Mucosa of rectum (tissue), 2 donors: ENCODE measurements at regions not wholly inside any gene's neighbourhood (a gene's known extent, or its start where the extent isn't known, plus 50 kb on each side); places are given as distances from the start of the nearest gene placed in this dataset.
A peak's percentile ranks its signal among the peaks of the same experiment; 100 is the strongest.

Experiments
- H3K27ac ChIP-seq, 2 donors: one replicate each; pipeline ENCODE4 v1.7.0; 2013; ENCODE audit warnings: inconsistent platforms in 2 of 2, low read depth in 2 of 2, low read length in 2 of 2
- H3K27me3 ChIP-seq, 2 donors: one replicate each; pipeline ENCODE4 v1.7.0; 2013; ENCODE audit warnings: low read length in 2 of 2; ENCODE audit not compliant: control insufficient read depth in 2 of 2, insufficient read depth in 2 of 2
- H3K36me3 ChIP-seq, 2 donors: one replicate each; pipeline ENCODE4 v1.7.0; 2013; ENCODE audit warnings: low read length in 2 of 2; ENCODE audit not compliant: control insufficient read depth in 2 of 2, insufficient read depth in 2 of 2
- H3K4me1 ChIP-seq, 2 donors: one replicate each; pipeline ENCODE4 v1.7.0; 2013; ENCODE audit warnings: low read length in 2 of 2, mild to moderate bottlenecking in 1 of 2; ENCODE audit not compliant: control insufficient read depth in 2 of 2, insufficient read depth in 2 of 2
- H3K4me3 ChIP-seq, 2 donors: one replicate each; pipeline ENCODE4 v1.7.0; 2013; ENCODE audit warnings: low read length in 2 of 2
- H3K9ac ChIP-seq, 2 donors: one replicate each; pipeline ENCODE4 v1.7.0; 2013; ENCODE audit warnings: low read length in 2 of 2, low read depth in 1 of 2, mild to moderate bottlenecking in 1 of 2
- H3K9me3 ChIP-seq, 2 donors: one replicate each; pipeline ENCODE4 v1.7.0; 2013; ENCODE audit warnings: low read length in 2 of 2; ENCODE audit not compliant: control insufficient read depth in 2 of 2
- donor health status: healthy.
- donor health status: Normal muscosa, but diverticular disease.

DNA sequence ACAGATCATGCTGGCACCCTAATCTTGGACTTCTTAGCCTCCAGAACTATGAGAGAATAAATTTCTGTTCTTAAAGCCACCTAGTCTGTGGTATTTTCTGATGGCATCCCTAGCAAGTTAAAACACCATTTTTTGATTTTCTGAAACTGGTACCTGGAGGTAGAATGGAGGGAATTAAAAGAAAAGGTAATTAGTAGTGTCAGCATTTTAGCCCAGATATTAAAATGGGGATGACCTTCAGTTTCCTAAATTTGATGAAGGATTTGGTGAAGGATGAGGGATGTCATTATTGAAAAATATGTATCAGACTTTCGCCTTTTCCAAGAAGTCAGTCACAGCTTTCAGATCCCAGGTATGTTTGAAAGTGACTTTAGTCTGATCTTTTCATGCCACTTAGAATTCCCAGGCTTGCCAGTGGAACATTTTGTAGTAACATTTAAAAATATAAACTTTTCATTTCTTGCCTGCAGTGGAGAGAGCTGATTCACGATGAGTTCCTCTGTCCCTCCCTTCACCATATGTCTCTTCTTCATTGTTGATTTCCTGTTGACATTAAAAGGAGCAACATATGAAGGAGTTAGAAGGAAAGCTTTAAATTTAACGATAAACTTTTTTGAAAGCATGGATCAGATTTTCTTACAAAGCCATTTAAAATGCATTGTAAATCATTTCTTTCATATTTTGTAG is 169.4 kb downstream of the SLIT2 start:
- Histone ChIP-seq H3K4me1 (no peaks in the 10 kb centered on the region), H3K27ac (no peak overlapping the region), H3K9me3 (no peaks in the 10 kb centered on the region), H3K36me3 (no peaks in the 10 kb centered on the region), H3K9ac (no peak overlapping the region), H3K27me3 (no peaks in the 10 kb centered on the region), H3K4me3 (no peak overlapping the region)

DNA sequence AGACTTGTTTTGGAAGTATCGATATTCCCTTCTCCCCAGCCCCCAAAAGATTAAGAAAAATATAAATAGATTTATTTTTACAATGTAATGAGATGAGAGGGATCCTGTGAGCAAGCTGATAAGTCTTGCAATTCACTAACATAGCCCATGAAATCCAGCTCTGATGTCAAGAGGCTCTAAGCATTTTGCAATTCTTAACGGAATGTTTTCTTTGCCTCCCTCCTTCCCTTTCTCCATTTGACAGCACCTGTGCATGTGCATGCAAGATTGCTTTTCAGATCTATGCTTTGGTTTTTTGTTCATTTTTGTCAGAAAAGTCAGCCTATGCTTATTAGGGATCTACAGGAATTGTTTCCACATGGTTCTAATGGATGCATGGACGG is 169.9 kb downstream of the SLIT2 start:
- H3K4me1 ChIP-seq = no peaks in the 10 kb centered on the region
- H3K27me3 ChIP-seq = no peaks in the 10 kb centered on the region
- H3K27ac ChIP-seq = no peak overlapping the region
- H3K36me3 ChIP-seq = no peaks in the 10 kb centered on the region
- H3K9me3 ChIP-seq = no peaks in the 10 kb centered on the region
- H3K4me3 ChIP-seq = no peak overlapping the region
- no peak overlapping the region for H3K9ac ChIP-seq

GRCh38 chr4:20422398-20422797 is 170.7 kb downstream of the SLIT2 start:
- Histone ChIP-seq H3K36me3 (no peaks in the 10 kb centered on the region), H3K27me3 (no peaks in the 10 kb centered on the region), H3K4me1 (no peaks in the 10 kb centered on the region), H3K9ac (no peak overlapping the region), H3K27ac (no peak overlapping the region), H3K9me3 (no peaks in the 10 kb centered on the region), H3K4me3 (no peak overlapping the region)

- H3K36me3 ChIP-seq = no peaks in the 10 kb centered on the region
- no peaks in the 10 kb centered on the region for H3K4me1 ChIP-seq
- H3K9ac ChIP-seq = no peak overlapping the region
- H3K4me3 ChIP-seq = no peak overlapping the region
- H3K27me3 ChIP-seq = no peaks in the 10 kb centered on the region
- H3K9me3 ChIP-seq = no peaks in the 10 kb centered on the region
- no peak overlapping the region for H3K27ac ChIP-seq
Observed at GRCh38 chr4:20423420-20423819, 171.7 kb downstream of the SLIT2 start.

DNA sequence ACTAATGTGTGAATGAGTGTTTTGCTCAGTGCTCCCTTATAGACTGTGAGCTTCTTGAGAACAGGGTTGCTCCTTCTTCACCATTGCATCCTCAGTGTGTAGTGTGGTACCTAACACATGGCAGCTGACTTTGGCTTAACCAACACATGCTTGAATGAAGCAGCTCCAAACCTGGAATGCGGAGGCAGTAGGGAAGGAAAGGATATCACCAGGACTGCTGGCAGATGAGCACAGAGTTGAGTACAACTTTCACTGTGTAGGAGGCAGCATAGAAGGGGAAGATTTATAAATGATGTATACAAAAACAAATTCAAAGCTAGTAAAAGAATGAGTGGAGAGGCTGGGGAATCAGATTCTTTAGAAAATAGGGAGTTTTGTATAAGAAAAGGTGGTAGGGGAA is 174.3 kb downstream of the SLIT2 start:
- H3K9me3 ChIP-seq = no peaks in the 10 kb centered on the region

DNA sequence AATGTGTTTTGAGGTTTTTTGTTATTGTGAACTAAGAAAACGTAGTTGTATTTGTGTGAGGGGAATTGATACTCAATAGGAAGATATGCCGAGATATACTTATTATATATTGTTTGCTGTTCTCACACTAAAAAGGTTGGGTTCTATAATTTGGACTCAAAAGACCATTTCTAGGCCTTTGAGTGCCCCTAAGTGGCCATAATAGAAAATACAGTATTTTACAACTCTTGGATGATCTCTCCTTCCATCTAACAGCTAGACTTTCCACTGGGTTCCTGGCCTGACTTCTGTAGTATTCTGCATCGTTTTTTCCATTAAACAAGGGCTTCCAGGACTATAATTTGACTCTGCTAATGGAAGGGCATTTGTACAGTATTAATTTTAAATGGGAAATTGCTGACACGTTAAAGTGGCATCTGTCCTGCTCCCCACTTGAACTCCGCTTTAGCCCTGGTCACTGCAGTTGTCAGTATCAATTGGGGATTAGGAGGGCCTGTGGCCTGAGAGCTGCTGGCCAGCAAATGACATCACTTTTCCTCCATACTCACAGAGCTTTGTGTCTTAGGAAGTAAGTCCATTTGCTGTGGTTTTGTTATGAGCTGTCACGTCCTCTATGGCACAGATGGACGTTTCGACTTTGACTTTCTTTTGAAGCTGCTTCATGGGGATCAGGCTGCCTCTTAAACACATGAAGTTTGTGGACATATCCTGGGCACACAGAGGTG is 176.9 kb downstream of the SLIT2 start:
- Histone ChIP-seq H3K4me1 (peaks cover 0 to 2% of the 10 kb centered on the region in 2 donors), H3K9me3 (no peaks in the 10 kb centered on the region), H3K9ac (no peak overlapping the region), H3K27me3 (no peaks in the 10 kb centered on the region), H3K36me3 (no peaks in the 10 kb centered on the region), H3K4me3 (no peak overlapping the region), H3K27ac (no peak overlapping the region)

More for the DNA sequence above, 174.3 kb downstream of the SLIT2 start:
- Histone ChIP-seq H3K9ac (no peak overlapping the region), H3K27me3 (no peaks in the 10 kb centered on the region), H3K4me3 (no peak overlapping the region), H3K4me1 (peaks cover 0 to 2% of the 10 kb centered on the region in 2 donors), H3K36me3 (no peaks in the 10 kb centered on the region), H3K27ac (no peak overlapping the region)

- H3K9ac ChIP-seq = no peak overlapping the region
- no peaks in the 10 kb centered on the region for H3K9me3 ChIP-seq
- H3K4me3 ChIP-seq = no peak overlapping the region
- peak overlapping the region in 1 of 2 donors; percentile 13 for H3K27ac ChIP-seq
- H3K4me1 ChIP-seq = peaks cover 0 to 2% of the 10 kb centered on the region in 2 donors
- no peaks in the 10 kb centered on the region for H3K36me3 ChIP-seq
- H3K27me3 ChIP-seq = no peaks in the 10 kb centered on the region
Observed at GRCh38 chr4:20430259-20430941, 178.7 kb downstream of the SLIT2 start.

DNA sequence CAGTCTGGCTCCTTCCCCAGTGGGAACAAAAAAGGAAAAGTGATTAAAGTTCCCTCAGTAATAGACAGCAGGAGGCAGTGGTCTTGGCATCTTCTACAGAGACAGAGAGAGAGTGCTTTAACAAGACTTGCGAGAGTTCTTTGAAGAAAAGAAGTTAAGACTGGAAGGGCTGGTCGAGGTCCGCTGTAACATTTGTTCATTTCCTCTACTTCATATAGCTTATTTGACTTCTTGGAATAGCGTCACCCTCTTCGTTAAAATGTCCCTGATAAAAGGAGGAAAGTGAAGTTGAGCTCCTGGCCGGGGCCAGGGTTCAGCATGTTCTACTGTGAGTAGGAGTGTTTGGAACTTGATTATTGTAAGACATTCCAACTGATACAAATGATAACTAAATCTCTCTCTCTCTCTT is 179.8 kb downstream of the SLIT2 start:
- Histone ChIP-seq H3K9ac (no peak overlapping the region), H3K27me3 (no peaks in the 10 kb centered on the region), H3K4me3 (no peak overlapping the region), H3K36me3 (no peaks in the 10 kb centered on the region), H3K4me1 (peaks cover 0 to 2% of the 10 kb centered on the region in 2 donors), H3K9me3 (no peaks in the 10 kb centered on the region), H3K27ac (no peak overlapping the region)

DNA sequence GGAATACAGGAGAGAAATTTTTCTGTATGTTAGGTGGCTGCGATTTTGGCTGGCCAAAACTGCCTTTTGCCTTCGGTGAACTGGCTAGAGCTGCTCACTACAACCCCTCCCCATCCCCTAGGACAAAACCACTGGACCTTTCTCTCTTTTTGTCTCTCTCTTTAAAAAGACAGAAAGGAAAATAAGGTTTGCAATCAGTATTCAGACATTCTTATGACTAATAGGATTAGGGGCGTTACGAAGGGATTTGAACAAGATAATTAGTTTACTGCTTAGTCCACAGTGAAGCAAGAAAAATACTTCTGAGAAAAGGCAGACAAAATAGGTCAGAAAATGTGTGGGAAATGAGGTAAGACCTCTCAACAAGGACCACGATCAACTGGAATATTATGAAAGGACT is 180.4 kb downstream of the SLIT2 start:
- no peaks in the 10 kb centered on the region for H3K36me3 ChIP-seq
- H3K27ac ChIP-seq = no peak overlapping the region
- no peak overlapping the region for H3K4me3 ChIP-seq
- H3K4me1 ChIP-seq = peaks cover 0 to 2% of the 10 kb centered on the region in 2 donors
- H3K9me3 ChIP-seq = no peaks in the 10 kb centered on the region
- H3K27me3 ChIP-seq = no peaks in the 10 kb centered on the region
- no peak overlapping the region for H3K9ac ChIP-seq

GRCh38 chr4:20433097-20433705 is 181.5 kb downstream of the SLIT2 start:
- H3K4me3 ChIP-seq = peak overlapping the region in 1 of 2 donors; percentile 34
- H3K9me3 ChIP-seq = no peaks in the 10 kb centered on the region
- H3K27ac ChIP-seq = no peak overlapping the region
- H3K36me3 ChIP-seq = no peaks in the 10 kb centered on the region
- no peaks in the 10 kb centered on the region for H3K27me3 ChIP-seq
- no peak overlapping the region for H3K9ac ChIP-seq
- peaks cover 0 to 2% of the 10 kb centered on the region in 2 donors for H3K4me1 ChIP-seq
